Ecto neural progenitor cell (in vitro differentiated cells): ENCODE measurements at regions not wholly inside any gene's neighbourhood (a gene's known extent, or its start where the extent isn't known, plus 50 kb on each side); places are given as distances from the start of the nearest gene placed in this dataset.

Source experiments
- DNase-seq: peaks from one replicate; pipeline ENCODE4 v3.0.0-alpha.2; 2018; ENCODE audit warnings: low spot score

- DNase-seq, result no peak
Measured at GRCh38 chr13:68481130-68481529, 1251.0 kb upstream of the PCDH9 start.

GRCh38 chr13:68473834-68474326 lies 1243.7 kb upstream of the PCDH9 start:
- DNase-seq, result no peak

DNA sequence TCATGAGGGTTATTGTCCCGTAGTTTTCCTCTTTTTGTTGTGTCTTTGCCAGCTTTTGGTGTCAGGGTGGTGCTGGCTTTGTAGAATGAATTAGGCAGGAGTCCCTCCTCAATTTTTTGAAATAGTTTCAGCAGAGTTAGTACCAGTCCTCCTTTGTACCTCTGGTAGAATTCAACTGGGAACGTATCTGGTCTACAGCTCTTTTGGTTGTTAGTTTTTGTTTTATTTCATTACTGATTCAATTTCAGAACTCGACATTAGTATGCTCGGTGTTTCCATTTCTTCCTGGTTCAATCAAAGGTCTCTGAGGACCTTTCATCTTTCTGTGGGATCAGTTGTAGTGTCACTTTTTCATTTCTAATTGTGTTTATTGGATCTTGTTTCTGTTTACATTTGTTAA lies 1237.0 kb upstream of the PCDH9 start:
- DNase-seq, result no peak

DNA sequence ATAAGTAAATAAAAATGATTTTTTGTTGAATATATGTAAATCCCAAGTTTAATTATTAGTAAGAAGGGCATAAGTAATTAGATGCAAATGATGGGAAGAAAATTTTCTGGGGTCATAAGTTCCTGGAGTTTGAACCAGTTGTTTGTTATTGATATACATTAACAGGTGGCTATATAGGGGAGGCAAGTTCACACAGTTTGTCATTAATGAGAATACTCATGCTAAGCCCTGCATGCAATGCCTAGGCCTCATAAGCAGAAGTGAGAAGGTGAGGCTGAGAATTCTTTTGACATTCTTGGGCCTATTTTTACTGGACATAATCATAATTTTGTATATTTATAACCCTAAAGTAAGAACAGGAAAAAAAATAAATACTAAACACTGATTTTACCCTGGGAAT lies 1210.7 kb upstream of the PCDH9 start:
- no peak for DNase-seq

- no peak for DNase-seq
Measured at GRCh38 chr13:68439817-68440216, 1209.7 kb upstream of the PCDH9 start.

GRCh38 chr13:68428292-68428691 lies 1198.2 kb upstream of the PCDH9 start:
- DNase-seq, result no peak

GRCh38 chr13:68417801-68418200 lies 1187.7 kb upstream of the PCDH9 start:
- DNase-seq, result no peak

- no peak for DNase-seq
Measured at GRCh38 chr13:68410007-68410406, 1179.9 kb upstream of the PCDH9 start.

DNA sequence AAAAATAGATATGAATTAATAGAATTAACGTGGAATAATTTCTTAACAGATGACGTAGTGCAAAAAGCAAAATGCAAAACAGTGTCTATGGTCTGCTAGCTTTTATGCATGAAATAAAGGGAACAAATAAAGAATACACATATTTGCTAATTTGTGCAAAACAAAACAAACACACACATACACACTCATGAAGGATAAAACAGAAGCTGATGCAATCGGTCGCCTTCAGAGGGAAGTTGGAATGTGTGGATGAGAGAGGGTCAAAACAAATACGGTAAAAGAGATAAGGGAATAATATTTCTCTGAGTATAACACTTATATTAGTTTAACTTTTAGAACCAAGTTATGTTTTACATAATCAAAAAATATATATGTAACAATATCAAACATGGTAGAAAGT lies 1160.9 kb upstream of the PCDH9 start:
- no peak for DNase-seq

DNA sequence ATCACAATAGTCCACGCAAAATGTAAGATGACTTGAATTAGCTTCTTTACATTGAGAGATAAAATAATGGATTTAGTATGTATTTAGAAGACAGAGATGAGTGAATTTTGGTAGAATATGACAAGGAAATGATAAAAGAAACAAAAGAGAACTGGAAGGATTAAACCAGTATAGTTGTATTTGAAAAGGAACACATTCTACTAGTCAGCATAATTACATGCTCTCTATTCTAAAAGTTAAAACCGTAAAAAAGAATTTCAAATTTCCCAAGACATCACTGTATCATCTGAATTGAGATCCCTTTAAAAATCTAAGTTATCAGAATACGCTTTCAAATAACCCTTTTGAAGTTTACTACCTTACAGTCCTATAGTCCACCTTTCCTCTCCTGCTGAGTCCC lies 1156.7 kb upstream of the PCDH9 start:
- no peak for DNase-seq

DNA sequence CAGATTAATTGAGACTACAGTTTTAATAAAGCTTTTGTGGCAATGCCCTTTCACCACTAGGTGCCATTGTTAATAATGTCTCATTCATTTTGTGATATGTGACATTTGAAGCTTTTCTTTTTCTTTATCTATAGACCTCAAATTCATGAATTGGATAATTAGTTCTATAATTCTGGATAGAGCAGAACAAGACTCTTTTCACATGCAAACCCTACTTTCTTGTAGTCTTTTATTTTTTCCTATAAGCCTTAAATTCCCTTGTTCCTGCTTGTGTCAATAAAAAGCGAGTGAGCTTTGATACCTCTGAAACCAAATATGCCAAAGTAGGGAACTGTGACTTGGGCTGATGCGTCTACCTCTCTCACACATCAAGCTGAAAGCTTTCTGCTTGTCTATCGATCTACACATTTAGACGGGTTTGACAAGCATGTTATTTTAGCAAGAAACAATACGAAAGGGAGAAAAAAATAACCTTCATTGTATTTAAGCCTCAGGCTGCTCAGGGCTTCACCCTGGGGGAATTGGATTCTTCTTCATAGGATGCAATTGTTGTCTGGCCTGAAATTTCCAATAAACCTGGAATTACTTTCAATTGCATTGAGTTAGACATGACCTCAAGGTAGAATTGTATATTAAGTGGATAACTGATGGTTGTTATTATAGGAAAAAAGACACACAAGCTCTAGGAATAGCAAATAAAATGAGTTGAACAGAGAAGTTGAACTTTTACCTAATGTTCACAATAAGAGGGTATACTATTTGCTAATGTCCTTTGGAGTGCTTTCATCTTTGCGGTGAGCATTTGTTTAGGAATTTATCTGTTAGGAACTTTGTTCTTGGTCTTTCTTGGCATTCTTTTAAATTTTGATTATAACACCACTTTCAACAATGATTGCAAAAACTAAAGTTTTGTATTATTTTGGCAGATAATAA lies 1150.2 kb upstream of the PCDH9 start:
- DNase-seq, result no peak

DNA sequence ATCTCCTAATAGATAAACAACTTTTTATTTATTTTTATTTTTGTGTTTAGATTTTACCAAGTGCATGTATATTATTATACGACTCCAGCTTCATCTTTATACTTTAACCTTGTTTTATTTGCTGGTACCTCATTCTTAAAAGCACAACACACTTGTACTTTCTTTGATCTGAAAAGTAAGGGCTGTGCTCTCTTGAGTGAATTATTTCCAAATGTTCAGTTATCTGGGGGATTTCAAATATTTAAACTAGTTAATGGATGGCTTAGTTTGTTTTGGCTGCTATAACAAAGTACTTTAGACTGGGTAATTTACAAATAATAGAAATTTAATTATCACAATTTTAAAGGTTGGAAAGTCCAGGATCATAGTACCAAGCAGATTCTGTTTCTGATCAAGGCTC lies 1148.2 kb upstream of the PCDH9 start:
- DNase-seq, result no peak

DNA sequence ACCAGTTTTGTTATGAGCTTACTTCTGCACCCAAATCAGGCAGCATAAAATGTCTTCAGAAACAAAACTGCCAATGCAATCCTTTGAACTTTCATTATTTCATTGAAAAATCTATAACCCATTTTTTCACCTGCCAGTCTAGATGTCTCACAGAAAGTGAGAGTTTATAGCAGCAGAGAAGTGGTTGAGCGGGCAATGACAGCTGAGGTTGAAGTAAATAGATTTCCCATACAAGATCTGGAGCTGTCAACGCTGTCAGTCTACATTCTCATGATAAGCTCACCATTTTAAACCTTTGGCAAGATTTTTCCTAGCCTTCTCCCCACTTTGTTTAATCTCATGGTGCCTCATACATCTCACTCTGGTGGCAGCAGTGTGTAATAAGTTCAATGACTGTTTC lies 1144.9 kb upstream of the PCDH9 start:
- no peak for DNase-seq

DNA sequence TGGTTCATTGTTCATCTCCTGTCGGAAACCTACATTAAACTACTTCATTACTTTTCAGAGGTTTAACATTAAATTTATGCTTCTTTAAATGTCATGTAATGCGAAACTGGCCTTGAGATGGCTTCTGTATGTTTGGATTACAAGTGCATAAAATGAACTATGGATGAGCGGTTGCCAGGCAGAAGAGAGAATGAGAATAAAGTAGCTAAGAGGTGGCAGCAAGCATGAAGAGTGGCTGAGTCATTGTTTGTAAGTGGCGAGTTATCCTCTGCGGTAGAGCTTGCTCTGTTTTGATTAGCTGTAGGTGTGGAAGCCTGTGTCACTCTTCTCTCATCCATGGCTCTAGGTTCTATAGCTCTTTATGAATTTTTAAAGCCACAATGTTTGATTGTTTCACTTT lies 1139.6 kb upstream of the PCDH9 start:
- no peak for DNase-seq

GRCh38 chr13:68368922-68369321 lies 1138.8 kb upstream of the PCDH9 start:
- DNase-seq, result no peak

DNA sequence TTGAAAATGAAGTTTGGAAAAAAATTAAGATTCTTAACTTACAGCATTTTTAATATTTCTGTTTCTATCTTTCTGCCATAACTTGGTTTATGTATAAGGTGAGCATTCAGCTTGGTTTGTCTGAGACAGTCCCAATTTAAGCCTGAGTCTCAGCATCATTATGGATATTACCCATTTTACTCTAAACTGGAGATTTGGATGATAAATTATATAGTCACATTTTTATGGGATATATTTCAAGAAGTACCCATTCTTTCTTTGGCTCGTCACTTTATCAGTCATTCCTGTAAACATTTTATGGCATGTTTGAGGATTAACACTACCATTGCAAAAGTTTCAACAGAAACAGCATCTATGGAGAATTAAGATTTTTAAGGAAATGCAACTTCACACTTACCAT lies 1129.0 kb upstream of the PCDH9 start:
- no peak for DNase-seq

DNA sequence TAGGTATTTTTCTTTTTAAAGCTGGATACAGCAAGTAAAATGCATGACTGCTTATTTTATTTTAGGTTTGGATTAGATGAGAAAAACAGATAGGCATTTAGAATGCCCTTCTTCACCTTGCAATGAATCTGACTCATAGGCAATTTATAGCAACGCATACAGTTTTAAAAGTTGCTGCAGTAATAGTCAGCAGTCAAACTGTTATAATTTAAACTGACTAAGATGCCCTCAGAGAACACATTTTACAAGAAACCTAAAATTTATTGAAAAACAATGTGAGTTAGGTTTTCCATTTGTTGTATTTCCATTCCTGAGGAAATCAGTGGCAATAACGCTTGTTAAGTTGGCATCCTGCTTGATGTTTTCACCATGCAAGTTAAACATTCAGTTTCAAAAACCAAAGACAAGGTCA lies 1128.2 kb upstream of the PCDH9 start:
- no peak for DNase-seq

DNA sequence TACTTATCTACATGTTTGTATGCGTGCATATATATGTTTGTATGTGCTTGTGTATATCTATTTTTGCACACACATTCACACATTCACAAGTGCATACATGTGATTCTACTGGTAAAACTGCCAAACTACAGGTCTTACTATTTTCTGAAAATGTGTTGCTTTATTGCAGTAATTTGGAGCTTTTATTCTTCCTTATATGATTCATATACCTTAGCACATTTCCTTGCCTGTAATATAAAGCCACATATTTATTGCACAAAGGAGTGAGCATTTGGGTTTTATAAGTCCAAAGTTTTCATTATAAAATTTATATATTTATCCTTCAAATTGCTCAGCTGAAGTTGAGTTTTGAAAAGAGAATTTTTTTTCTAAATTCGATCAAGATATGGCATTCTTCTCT lies 1120.4 kb upstream of the PCDH9 start:
- no peak for DNase-seq

GRCh38 chr13:68347220-68347619 lies 1117.1 kb upstream of the PCDH9 start:
- DNase-seq, result no peak

- DNase-seq, result no peak
Measured at GRCh38 chr13:68345963-68346531, 1115.9 kb upstream of the PCDH9 start.

- no peak for DNase-seq
Measured at GRCh38 chr13:68323124-68323523, 1093.0 kb upstream of the PCDH9 start.

DNA sequence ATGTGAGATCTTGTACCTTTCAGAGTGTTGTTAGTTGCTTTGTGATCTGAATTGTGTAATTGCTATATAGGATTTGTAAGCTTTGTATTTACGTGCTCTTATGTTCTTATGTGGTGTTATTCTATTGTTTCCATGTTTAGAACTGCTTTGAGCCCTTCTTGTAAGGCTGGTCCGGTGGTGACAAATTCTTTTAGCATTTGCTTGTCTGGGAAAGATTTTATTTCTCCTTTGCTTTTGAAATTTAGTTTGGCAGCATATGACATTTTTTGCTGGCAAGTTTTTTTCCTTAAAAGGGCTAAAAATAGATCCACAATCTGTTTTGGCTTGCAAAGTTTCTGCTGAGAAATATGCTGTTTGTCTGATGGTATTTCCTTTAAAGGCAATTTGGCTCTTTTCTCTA lies 1089.2 kb upstream of the PCDH9 start:
- no peak for DNase-seq

GRCh38 chr13:68304286-68304893 lies 1074.3 kb upstream of the PCDH9 start:
- no peak for DNase-seq
